ENCODE measurements at regions not wholly inside any gene's neighbourhood (a gene's known extent, or its start where the extent isn't known, plus 50 kb on each side); places are given as distances from the start of the nearest gene placed in this dataset.

DNA sequence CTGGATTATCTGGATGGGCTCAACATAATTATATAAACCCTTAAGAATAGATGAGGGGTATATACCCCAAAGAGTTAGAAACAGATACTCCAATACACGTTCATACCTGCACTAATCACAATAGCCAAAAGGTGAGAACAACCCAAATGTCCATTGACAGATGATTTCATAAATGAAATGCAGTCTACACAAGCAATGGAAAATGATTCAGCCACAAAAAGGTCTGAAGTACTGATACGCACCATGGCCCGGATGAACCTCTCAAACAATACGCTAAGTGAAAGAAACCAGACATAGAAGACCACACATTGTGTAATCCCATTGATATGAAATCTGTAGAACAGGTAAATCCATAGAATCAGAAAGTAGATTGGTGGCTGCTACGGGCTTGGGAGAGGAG lies 316.8 kb downstream of the LPIN1 start:
- TF ChIP-seq, protein P1, sequence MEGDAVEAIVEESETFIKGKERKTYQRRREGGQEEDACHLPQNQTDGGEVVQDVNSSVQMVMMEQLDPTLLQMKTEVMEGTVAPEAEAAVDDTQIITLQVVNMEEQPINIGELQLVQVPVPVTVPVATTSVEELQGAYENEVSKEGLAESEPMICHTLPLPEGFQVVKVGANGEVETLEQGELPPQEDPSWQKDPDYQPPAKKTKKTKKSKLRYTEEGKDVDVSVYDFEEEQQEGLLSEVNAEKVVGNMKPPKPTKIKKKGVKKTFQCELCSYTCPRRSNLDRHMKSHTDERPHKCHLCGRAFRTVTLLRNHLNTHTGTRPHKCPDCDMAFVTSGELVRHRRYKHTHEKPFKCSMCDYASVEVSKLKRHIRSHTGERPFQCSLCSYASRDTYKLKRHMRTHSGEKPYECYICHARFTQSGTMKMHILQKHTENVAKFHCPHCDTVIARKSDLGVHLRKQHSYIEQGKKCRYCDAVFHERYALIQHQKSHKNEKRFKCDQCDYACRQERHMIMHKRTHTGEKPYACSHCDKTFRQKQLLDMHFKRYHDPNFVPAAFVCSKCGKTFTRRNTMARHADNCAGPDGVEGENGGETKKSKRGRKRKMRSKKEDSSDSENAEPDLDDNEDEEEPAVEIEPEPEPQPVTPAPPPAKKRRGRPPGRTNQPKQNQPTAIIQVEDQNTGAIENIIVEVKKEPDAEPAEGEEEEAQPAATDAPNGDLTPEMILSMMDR (IDR thresholded peaks at IDR 0.05; ENCODE audit: low read depth, low read length) = no peak
- TF ChIP-seq POLR2A (IDR thresholded peaks at IDR 0.05; ENCODE audit: extremely low read depth, insufficient read length) = no peak
